OCI-LY1 (cell line): ENCODE measurements at regions not wholly inside any gene's neighbourhood (a gene's known extent, or its start where the extent isn't known, plus 50 kb on each side); places are given as distances from the start of the nearest gene placed in this dataset.
"Not testable (repeated sequence)": the region's sequence is repeated elsewhere in the genome, so short reads cannot be mapped to it uniquely, and the experiment has no call there.

ENCODE experiments used
- H2AFZ ChIP-seq: fragments of 200-600 bp; sonication (generic), shearing (Covaris generic); 2 replicates; pipeline ENCODE4 v1.6.0; 2014; ENCODE audit warnings: antibody characterized with exemption, mild to moderate bottlenecking, low read length
- H3F3A ChIP-seq: fragments of 200-600 bp; sonication (generic), shearing (Covaris generic); 2 replicates; pipeline ENCODE4 v1.6.0; 2014; ENCODE audit warnings: mild to moderate bottlenecking, antibody characterized with exemption, low read length, moderate library complexity; ENCODE audit not compliant: insufficient read depth
- H3K27ac ChIP-seq: fragments of 200-600 bp; sonication (generic); 2 replicates; pipeline ENCODE4 v1.5.1; 2014; ENCODE audit warnings: low read length, mixed run types, mild to moderate bottlenecking, low read depth; ENCODE audit not compliant: poor library complexity, severe bottlenecking
- H3K27me3 ChIP-seq: fragments of 200-600 bp; sonication (generic); 2 replicates; pipeline ENCODE4 v1.6.0; 2014; ENCODE audit warnings: antibody characterized with exemption, mild to moderate bottlenecking, low read length, moderate library complexity; ENCODE audit not compliant: insufficient read depth
- H3K36me3 ChIP-seq: fragments of 200-600 bp; sonication (generic); 2 replicates; pipeline ENCODE4 v1.6.1; 2014; ENCODE audit warnings: mild to moderate bottlenecking, antibody characterized with exemption, low read length, moderate library complexity, mixed read lengths; ENCODE audit not compliant: insufficient read depth
- H3K4me1 ChIP-seq: fragments of 200-600 bp; sonication (generic); 2 replicates; pipeline ENCODE4 v1.5.1; 2014; ENCODE audit warnings: mild to moderate bottlenecking, low read length, moderate library complexity; ENCODE audit not compliant: insufficient read depth, severe bottlenecking
- H3K4me2 ChIP-seq: fragments of 200-600 bp; sonication (generic), shearing (Covaris generic); 2 replicates; pipeline ENCODE4 v1.6.1; 2014; ENCODE audit warnings: low read length
- H3K4me3 ChIP-seq: fragments of 200-600 bp; sonication (generic); 2 replicates; pipeline ENCODE4 v1.5.1; 2014; ENCODE audit warnings: low read length, low read depth, mild to moderate bottlenecking, mixed read lengths; ENCODE audit not compliant: poor library complexity, severe bottlenecking
- H3K79me2 ChIP-seq: fragments of 200-600 bp; shearing (Covaris generic); 2 replicates; pipeline ENCODE4 v1.6.1; 2016; ENCODE audit warnings: mixed run types, low read length, mixed read lengths; ENCODE audit not compliant: insufficient read depth
- H3K9ac ChIP-seq: fragments of 200-600 bp; sonication (generic), shearing (Covaris generic); 2 replicates; pipeline ENCODE4 v1.6.1; 2014; ENCODE audit warnings: mild to moderate bottlenecking, low read length, mixed read lengths
- H3K9me2 ChIP-seq: fragments of 200-600 bp; sonication (generic), shearing (Covaris generic); 2 replicates; pipeline ENCODE4 v1.6.1; 2014; ENCODE audit warnings: low read depth, mild to moderate bottlenecking, low read length, mixed read lengths
- H3K9me3 ChIP-seq: fragments of 200-600 bp; shearing (Covaris generic); 2 replicates; pipeline ENCODE4 v1.6.1; 2014; ENCODE audit warnings: low read length, mixed read lengths
- H4K20me1 ChIP-seq: fragments of 200-600 bp; sonication (generic), shearing (Covaris generic); 2 replicates; pipeline ENCODE4 v1.6.0; 2016; ENCODE audit warnings: mild to moderate bottlenecking, low read length; ENCODE audit not compliant: insufficient read depth
- EZH2 ChIP-seq: fragments of 200-600 bp; sonication (generic), shearing (Covaris generic); IDR thresholded peaks from 2 replicates; pipeline ENCODE4 v1.8.0; 2017; ENCODE audit warnings: borderline replicate concordance, mixed run types, mild to moderate bottlenecking, antibody characterized with exemption, low read length, moderate library complexity, mixed read lengths
- TF ChIP-seq, protein P1 (sequence below): fragments of 200-600 bp; sonication (generic), shearing (Covaris generic); IDR thresholded peaks from 2 replicates; pipeline ENCODE4 v1.5.1; 2017; ENCODE audit warnings: mild to moderate bottlenecking, antibody characterized with exemption, low read length, moderate library complexity, mixed read lengths

DNA sequence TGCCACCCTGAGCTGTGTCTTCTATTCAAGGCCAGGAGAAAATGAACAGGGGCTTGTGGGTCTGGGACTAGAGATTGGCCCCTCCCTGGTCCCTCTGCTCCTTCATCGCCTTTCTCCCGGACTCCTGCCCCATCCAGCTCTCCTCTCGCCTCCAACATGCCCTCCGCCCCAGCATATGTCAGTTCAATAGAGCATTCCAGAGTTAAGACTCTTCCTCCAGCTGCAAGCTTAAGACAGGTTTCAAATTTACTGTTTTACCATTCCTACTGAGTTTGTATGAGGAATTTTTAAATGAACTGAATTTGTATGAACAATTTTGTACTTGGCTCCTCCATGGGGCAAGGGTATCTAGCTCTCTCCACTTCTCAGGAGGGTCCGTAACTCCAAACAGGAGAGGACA is 195.6 kb downstream of the TBC1D2B start:
- Histone ChIP-seq H3K27ac (no peak overlapping the region), H3K4me3 (no peak overlapping the region), H3K36me3 (no peaks in the 10 kb centered on the region), H3K9me3 (no peaks in the 10 kb centered on the region), H3K4me1 (no peaks in the 10 kb centered on the region), H4K20me1 (no peaks in the 10 kb centered on the region), H3F3A (no peaks in the 10 kb centered on the region), H3K9ac (no peak overlapping the region), H3K9me2 (no peaks in the 10 kb centered on the region), H3K4me2 (no peak overlapping the region), H3K79me2 (no peaks in the 10 kb centered on the region), H3K27me3 (no peaks in the 10 kb centered on the region), H2AFZ (no peak overlapping the region)
- TF ChIP-seq EZH2: no peak
- TF ChIP-seq, protein P1, sequence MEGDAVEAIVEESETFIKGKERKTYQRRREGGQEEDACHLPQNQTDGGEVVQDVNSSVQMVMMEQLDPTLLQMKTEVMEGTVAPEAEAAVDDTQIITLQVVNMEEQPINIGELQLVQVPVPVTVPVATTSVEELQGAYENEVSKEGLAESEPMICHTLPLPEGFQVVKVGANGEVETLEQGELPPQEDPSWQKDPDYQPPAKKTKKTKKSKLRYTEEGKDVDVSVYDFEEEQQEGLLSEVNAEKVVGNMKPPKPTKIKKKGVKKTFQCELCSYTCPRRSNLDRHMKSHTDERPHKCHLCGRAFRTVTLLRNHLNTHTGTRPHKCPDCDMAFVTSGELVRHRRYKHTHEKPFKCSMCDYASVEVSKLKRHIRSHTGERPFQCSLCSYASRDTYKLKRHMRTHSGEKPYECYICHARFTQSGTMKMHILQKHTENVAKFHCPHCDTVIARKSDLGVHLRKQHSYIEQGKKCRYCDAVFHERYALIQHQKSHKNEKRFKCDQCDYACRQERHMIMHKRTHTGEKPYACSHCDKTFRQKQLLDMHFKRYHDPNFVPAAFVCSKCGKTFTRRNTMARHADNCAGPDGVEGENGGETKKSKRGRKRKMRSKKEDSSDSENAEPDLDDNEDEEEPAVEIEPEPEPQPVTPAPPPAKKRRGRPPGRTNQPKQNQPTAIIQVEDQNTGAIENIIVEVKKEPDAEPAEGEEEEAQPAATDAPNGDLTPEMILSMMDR: no peak

DNA sequence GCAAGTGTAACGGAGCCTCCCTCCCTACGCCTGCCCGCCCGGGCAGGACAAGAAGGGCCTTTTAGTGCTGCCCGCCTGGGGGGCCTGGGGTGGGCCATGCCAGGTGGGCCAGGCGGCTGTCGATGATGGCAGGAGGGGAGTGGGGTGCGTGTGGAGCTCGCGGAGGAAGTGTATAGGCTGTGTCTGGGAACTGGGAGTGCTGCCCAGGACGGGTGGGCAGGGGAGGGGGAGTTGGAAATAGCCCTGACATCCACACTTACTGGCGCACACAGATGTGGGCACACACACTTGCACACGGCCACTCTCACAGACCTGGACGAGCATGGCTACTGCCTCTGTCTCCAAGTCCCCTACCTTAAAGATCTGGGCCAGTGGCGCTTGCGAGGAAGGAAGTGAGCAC is 196.0 kb downstream of the TBC1D2B start:
- H3K79me2 ChIP-seq, H3K9ac ChIP-seq, H3K4me2 ChIP-seq, H3K36me3 ChIP-seq, H4K20me1 ChIP-seq, H3K27me3 ChIP-seq, H3K27ac ChIP-seq, H3F3A ChIP-seq, H3K4me3 ChIP-seq, H3K9me3 ChIP-seq, H2AFZ ChIP-seq, H3K4me1 ChIP-seq, H3K9me2 ChIP-seq: not testable (repeated sequence)

DNA sequence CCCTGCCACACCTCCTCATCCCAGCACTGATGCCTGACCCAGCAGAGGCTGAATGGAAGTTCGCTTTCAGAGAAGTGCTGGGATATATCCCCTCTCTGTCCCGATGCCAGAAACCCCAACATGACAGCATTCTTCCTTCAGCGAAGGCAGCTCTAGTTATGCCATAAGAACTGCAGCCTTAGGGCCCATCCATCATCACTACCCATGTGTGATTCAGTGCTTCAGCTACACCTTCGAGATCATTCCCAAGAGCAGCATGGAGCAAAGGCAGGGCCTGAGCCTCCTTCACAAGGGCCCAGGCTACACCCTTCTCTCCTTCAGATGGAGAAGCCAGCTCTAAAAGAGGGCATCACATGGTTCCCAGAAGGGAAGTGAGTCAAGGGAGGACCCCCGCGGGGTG is 198.0 kb downstream of the TBC1D2B start:
- H3K9me2 ChIP-seq, H3K9me3 ChIP-seq, H3F3A ChIP-seq, H3K27ac ChIP-seq, H3K4me2 ChIP-seq, H3K4me3 ChIP-seq, H4K20me1 ChIP-seq, H3K79me2 ChIP-seq, H3K4me1 ChIP-seq, H3K36me3 ChIP-seq, H3K9ac ChIP-seq, H3K27me3 ChIP-seq, H2AFZ ChIP-seq: not testable (repeated sequence)

DNA sequence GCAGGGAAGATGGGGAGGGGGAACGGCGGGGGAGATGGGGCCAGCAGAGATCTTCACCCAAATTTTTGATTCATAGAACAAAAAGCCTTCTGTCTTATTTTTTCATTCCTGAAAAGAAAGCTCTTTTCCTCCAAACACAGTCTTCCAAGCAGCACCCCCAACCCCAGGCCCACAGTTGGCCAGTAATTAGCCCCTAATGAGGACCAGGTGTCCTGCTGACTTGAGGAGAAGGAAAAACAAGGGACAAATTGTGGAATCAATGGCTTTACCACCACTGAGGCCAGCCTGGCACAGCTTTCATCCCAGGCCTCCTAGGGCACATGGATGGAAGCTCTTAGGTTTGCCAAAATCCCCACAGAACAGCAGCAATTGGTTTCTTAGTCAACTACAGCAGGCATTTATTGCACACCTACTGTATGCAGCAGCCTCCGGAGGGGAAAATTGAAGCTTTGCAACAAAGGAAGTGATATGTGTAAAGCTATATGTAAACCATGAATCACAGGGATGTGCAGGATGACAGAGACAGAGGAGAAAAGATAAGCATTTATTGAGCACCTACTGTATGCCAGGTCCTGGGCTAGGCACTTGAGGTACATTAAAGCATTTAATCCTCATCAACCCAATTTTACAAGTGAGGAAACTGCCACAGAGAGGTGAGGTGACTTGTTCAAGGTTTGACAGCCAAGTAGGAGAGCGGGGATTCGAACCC is 199.5 kb downstream of the TBC1D2B start:
- Histone ChIP-seq H3K27me3 (no peaks in the 10 kb centered on the region), H4K20me1 (no peaks in the 10 kb centered on the region), H2AFZ (no peak overlapping the region), H3K79me2 (no peaks in the 10 kb centered on the region), H3K4me3 (no peak overlapping the region), H3K9me2 (no peaks in the 10 kb centered on the region), H3K9ac (no peak overlapping the region), H3F3A (no peaks in the 10 kb centered on the region), H3K4me1 (no peaks in the 10 kb centered on the region), H3K9me3 (no peaks in the 10 kb centered on the region), H3K4me2 (no peak overlapping the region), H3K36me3 (no peaks in the 10 kb centered on the region), H3K27ac (no peak overlapping the region)
- TF ChIP-seq, protein P1: no peak
- no peak for TF ChIP-seq EZH2

DNA sequence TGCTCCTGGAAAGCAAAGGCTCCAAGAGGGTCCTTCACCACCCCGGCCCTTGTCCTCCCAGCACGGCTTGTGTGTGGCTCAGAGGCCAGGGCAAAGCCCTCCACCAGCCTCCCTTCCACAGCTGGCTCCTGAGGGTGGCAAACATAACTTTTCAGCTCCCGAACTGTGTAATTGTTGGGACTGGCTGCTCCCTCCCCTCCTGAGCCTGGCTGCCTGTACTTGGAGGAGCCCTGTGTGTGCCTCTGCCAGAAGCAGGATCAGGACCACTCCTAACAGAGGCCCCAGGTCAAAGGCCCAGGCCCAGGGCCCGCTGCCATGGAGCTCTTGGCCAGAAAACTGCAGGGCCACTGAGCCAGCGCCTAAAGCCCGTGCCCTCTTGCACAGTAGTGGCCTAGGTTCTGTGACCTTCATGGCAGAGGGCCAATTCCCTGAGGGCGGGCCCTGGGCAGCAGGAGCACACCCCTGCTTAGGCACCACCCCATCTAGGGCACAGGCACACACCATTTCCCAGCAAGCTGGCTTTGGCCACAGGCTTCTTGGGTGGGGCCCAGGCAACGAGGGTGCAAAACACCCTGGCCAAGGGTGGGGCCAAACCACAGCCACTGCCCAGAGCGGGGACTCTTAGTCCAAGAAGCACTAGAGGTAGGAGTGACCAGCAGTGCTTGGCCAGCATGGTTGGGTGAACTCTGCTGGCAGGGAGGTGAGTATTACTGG is 201.2 kb downstream of the TBC1D2B start:
- H3K9me3 ChIP-seq, H3K27ac ChIP-seq, H3K9me2 ChIP-seq, H3K36me3 ChIP-seq, H3K4me1 ChIP-seq, H3K27me3 ChIP-seq, H3K79me2 ChIP-seq, H2AFZ ChIP-seq, H3K4me3 ChIP-seq, H3K9ac ChIP-seq, H4K20me1 ChIP-seq, H3F3A ChIP-seq, H3K4me2 ChIP-seq: not testable (repeated sequence)
